Endothelial cell of umbilical vein (primary cell): ENCODE measurements at regions not wholly inside any gene's neighbourhood (a gene's known extent, or its start where the extent isn't known, plus 50 kb on each side); places are given as distances from the start of the nearest gene placed in this dataset.

ENCODE experiments used
- BruUV-seq: library from RNA; stranded (reverse); fragments of 400-500 nt; replicated peaks from 2 replicates; lab custom pipeline; 2021; lab: Mats Ljungman, UMichigan
- CTCF ChIA-PET: fragments of 300-600, 350-600 bp; sonication (Branson Sonifier 250); formaldehyde crosslinking; loops from one replicate; lab custom pipeline; 2021; ENCODE audit warnings: antibody characterized with exemption, inconsistent platforms; lab: Charles Lee
- POLR2A ChIA-PET: fragments of 300-600, 350-600 bp; sonication (Branson Sonifier 250); formaldehyde crosslinking; loops from one replicate; lab custom pipeline; 2021; ENCODE audit warnings: antibody characterized with exemption, inconsistent platforms; lab: Charles Lee
- DNase-seq: peaks from one replicate; pipeline ENCODE4 v3.0.0-alpha.2; 2011; ENCODE audit warnings: low read depth, low spot score
- FAIRE-seq: peaks from 2 replicates; lab custom pipeline; 2011; peaks lifted over from hg19 to GRCh38; lab: Jason Lieb, UNC
- H2AFZ ChIP-seq: 2 replicates; pipeline ENCODE4 v1.6.0; 2012; ENCODE audit warnings: low read depth, low read length, control low read depth, inconsistent platforms
- H3K27ac ChIP-seq: 2 replicates; pipeline ENCODE4 v1.5.1; 2011; ENCODE audit warnings: low read depth, mild to moderate bottlenecking, control low read depth, low read length, moderate library complexity; ENCODE audit not compliant: insufficient read depth
- H3K27me3 ChIP-seq, 2 experiments: 2 replicates each; pipeline versions ENCODE4 v1.6.0 to v1.6.1; 2011; ENCODE audit warnings: low read length in 2 of 2, mixed read lengths in 1 of 2; ENCODE audit not compliant: control insufficient read depth in 2 of 2, insufficient read depth in 2 of 2
- H3K36me3 ChIP-seq, 2 experiments: 2 replicates in 1 of 2; 3 replicates in 1 of 2; pipeline ENCODE4 v1.5.1; 2011; ENCODE audit warnings: low read length in 2 of 2, mild to moderate bottlenecking in 1 of 2, moderate library complexity in 1 of 2; ENCODE audit not compliant: control insufficient read depth in 2 of 2, insufficient read depth in 2 of 2; ENCODE audit errors: extremely low read depth in 1 of 2
- H3K4me1 ChIP-seq: 3 replicates; pipeline ENCODE4 v1.5.1; 2011; ENCODE audit warnings: mild to moderate bottlenecking, low read length; ENCODE audit not compliant: control insufficient read depth, insufficient read depth; ENCODE audit errors: extremely low read depth
- H3K4me2 ChIP-seq: 2 replicates; pipeline ENCODE4 v1.6.1; 2011; ENCODE audit warnings: low read length, control low read depth, mixed read lengths; ENCODE audit not compliant: insufficient read depth
- H3K4me3 ChIP-seq, 3 experiments: fragments of 200-600 bp in 1 of 3; sonication (generic), shearing (Covaris generic) in 1 of 3; replicated peaks in 1 of 3; 2 replicates each; pipeline ENCODE4 v1.5.1; 2011 to 2016; ENCODE audit warnings: control low read depth in 3 of 3, low read length in 3 of 3, mild to moderate bottlenecking in 2 of 3, inconsistent platforms in 1 of 3, low read depth in 1 of 3, moderate library complexity in 1 of 3; ENCODE audit not compliant: insufficient read depth in 1 of 3
- H3K79me2 ChIP-seq: 2 replicates; pipeline ENCODE4 v1.6.0; 2012; ENCODE audit warnings: low read length, inconsistent platforms; ENCODE audit not compliant: control insufficient read depth, insufficient read depth
- H3K9ac ChIP-seq: replicated peaks from 2 replicates; pipeline ENCODE3; 2011; ENCODE audit warnings: low read length, control low read depth; ENCODE audit not compliant: insufficient read depth; ENCODE audit errors: extremely low read depth
- H3K9me1 ChIP-seq: replicated peaks from 3 replicates; pipeline ENCODE4 v1.6.0; 2011; ENCODE audit warnings: mild to moderate bottlenecking, low read length; ENCODE audit not compliant: control insufficient read depth, insufficient read depth; ENCODE audit errors: extremely low read depth
- H3K9me3 ChIP-seq: replicated peaks from 2 replicates; pipeline ENCODE4 v1.5.1; 2012; ENCODE audit warnings: low read length, inconsistent platforms; ENCODE audit not compliant: control insufficient read depth, insufficient read depth
- H4K20me1 ChIP-seq: replicated peaks from 2 replicates; pipeline ENCODE3; 2011; ENCODE audit warnings: mild to moderate bottlenecking, low read length; ENCODE audit not compliant: control insufficient read depth, insufficient read depth; ENCODE audit errors: extremely low read depth
- EZH2 ChIP-seq: IDR thresholded peaks from 2 replicates; pipeline ENCODE4 v1.6.1; 2012; ENCODE audit warnings: borderline replicate concordance, low read depth, mild to moderate bottlenecking, moderate library complexity, low read length, inconsistent platforms; ENCODE audit not compliant: severe bottlenecking
- FOS ChIP-seq: IDR thresholded peaks from 2 replicates; pipeline ENCODE4 v1.6.1; 2011; ENCODE audit warnings: mild to moderate bottlenecking, low read length, moderate library complexity, borderline replicate concordance; ENCODE audit not compliant: insufficient read depth
- GATA2 ChIP-seq: IDR thresholded peaks from 2 replicates; pipeline ENCODE4 v1.7.0; 2011; ENCODE audit warnings: low read depth, mild to moderate bottlenecking, moderate library complexity, mixed read lengths, low read length; ENCODE audit not compliant: insufficient read length, insufficient read depth
- JUN ChIP-seq: IDR thresholded peaks from 2 replicates; pipeline ENCODE4 v1.6.1; 2011; ENCODE audit warnings: borderline replicate concordance, low read depth; ENCODE audit not compliant: insufficient read length, insufficient read depth
- MYC ChIP-seq: IDR thresholded peaks from one replicate; pipeline ENCODE4 v1.6.1; 2011; ENCODE audit warnings: mild to moderate bottlenecking, low read depth, low read length
- POLR2A ChIP-seq: IDR thresholded peaks from 2 replicates; pipeline ENCODE4 v1.6.1; 2012; ENCODE audit warnings: low read depth, mild to moderate bottlenecking, control low read depth, low read length
- POLR2AphosphoS5 ChIP-seq: IDR thresholded peaks from 2 replicates; pipeline ENCODE4 v1.6.1; 2012; ENCODE audit warnings: low read depth, mild to moderate bottlenecking, control low read depth, low read length, moderate library complexity; ENCODE audit not compliant: insufficient read depth
- dilution Hi-C: fragments of 300-500 bp; cut with MboI; formaldehyde crosslinking; loops from one replicate; pipeline ENCODE4 v1.15.0; 2019; ENCODE audit warnings: low sequenced_read_pairs; ENCODE audit not compliant: extremely low pct_ligation_motif_present
- intact Hi-C: fragments of 100-400 bp; cut with micrococcal nuclease; formaldehyde crosslinking; loops from one replicate; pipeline ENCODE4 v1.10.0; 2022
- TF ChIP-seq, protein P1 (sequence below), 2 donors: IDR thresholded peaks; 1 replicate in 1 of 2; 2 replicates in 1 of 2; pipeline ENCODE4 v1.5.1; 2011; ENCODE audit warnings: low read length in 2 of 2, mild to moderate bottlenecking in 2 of 2, moderate library complexity in 2 of 2, control low read depth in 1 of 2, inconsistent platforms in 1 of 2, low read depth in 1 of 2; ENCODE audit not compliant: insufficient read depth in 1 of 2; ENCODE audit errors: extremely low read depth in 1 of 2
- TF ChIP-seq, protein P2 (sequence below): IDR thresholded peaks from 2 replicates; pipeline ENCODE4 v1.6.1; 2011; ENCODE audit not compliant: insufficient read depth, insufficient read length

DNA sequence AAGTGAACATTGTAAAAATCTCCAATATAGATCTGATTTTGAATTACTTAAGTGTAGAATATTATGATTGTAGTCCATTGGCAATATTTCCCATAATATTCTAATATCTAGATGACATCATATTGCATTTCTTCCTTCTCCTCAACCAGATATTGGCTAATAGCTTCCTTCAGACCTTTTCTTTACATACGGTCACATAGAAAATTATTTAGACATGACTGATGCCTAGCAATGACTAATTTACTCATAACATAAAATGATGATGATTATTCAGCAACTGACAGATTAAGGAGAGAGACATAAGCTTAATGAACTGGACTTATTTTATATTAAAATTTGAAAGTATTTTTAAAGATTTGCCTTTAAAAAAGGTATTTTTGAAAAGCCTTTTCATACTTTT lies 1287.6 kb downstream of the STIM2 start:
- Histone ChIP-seq H3K36me3 (no peaks in the 10 kb centered on the region), H3K9ac (no peak overlapping the region), H3K79me2 (no peaks in the 10 kb centered on the region), H3K9me3 (no peaks in the 10 kb centered on the region), H3K4me1 (no peaks in the 10 kb centered on the region), H3K4me2 (no peak overlapping the region), H3K27ac (no peak overlapping the region), H3K9me1 (no peaks in the 10 kb centered on the region), H3K4me3 (no peak overlapping the region), H3K27me3 (no peaks in the 10 kb centered on the region), H4K20me1 (no peaks in the 10 kb centered on the region), H2AFZ (no peak overlapping the region)
- BruUV-seq = no TSS peak
- FAIRE-seq = no peak
- no peak for DNase-seq
- ChIA-PET POLR2A (no interaction called here), CTCF (interaction anchor here (1.2 kb wide), 1 partner anchor 10 kb away, joined by 3 read pairs; no protein-coding TSS in a partner anchor)
- TF ChIP-seq, protein P1, sequence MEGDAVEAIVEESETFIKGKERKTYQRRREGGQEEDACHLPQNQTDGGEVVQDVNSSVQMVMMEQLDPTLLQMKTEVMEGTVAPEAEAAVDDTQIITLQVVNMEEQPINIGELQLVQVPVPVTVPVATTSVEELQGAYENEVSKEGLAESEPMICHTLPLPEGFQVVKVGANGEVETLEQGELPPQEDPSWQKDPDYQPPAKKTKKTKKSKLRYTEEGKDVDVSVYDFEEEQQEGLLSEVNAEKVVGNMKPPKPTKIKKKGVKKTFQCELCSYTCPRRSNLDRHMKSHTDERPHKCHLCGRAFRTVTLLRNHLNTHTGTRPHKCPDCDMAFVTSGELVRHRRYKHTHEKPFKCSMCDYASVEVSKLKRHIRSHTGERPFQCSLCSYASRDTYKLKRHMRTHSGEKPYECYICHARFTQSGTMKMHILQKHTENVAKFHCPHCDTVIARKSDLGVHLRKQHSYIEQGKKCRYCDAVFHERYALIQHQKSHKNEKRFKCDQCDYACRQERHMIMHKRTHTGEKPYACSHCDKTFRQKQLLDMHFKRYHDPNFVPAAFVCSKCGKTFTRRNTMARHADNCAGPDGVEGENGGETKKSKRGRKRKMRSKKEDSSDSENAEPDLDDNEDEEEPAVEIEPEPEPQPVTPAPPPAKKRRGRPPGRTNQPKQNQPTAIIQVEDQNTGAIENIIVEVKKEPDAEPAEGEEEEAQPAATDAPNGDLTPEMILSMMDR (IDR thresholded peaks at IDR 0.05; ENCODE audit: extremely low read depth in 1 of 2, insufficient read depth in 1 of 2, low read depth in 1 of 2, low read length in 2 of 2) = no peak
- TF ChIP-seq POLR2A = no peak
- intact Hi-C loops (no loop called here), dilution Hi-C loops (no loop called here)

DNA sequence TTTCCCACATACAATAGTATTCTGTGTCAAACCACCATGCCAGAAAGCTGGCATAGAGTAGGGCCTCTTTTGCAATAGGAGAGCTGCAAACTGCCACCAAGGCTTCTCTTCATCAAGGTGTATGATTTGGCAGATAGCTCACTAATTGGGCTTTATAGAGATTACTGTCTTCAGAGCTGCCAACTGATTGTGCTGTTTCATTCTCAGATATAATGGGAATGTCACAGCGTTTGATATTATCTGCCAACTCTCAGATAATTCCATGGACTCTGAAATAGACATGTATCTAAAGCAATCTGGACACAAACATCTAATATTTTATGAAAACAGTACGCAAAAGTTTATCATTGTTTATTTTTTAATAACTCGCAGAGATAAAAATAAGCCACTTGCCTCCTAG lies 1289.1 kb downstream of the STIM2 start:
- Histone ChIP-seq H3K36me3 (no peaks in the 10 kb centered on the region), H3K27ac (no peak overlapping the region), H3K27me3 (no peaks in the 10 kb centered on the region), H4K20me1 (no peaks in the 10 kb centered on the region), H3K9ac (no peak overlapping the region), H3K4me3 (no peak overlapping the region), H2AFZ (no peak overlapping the region), H3K9me1 (no peaks in the 10 kb centered on the region), H3K4me1 (no peaks in the 10 kb centered on the region), H3K4me2 (no peak overlapping the region), H3K79me2 (no peaks in the 10 kb centered on the region), H3K9me3 (no peaks in the 10 kb centered on the region)
- FAIRE-seq (no peak), DNase-seq (no peak)
- CTCF ChIA-PET = no interaction called here
- BruUV-seq = no TSS peak
- POLR2A ChIA-PET = no interaction called here
- dilution Hi-C loops (no loop called here), intact Hi-C loops (no loop called here)
- TF ChIP-seq GATA2 = no peak
- TF ChIP-seq, protein P2, sequence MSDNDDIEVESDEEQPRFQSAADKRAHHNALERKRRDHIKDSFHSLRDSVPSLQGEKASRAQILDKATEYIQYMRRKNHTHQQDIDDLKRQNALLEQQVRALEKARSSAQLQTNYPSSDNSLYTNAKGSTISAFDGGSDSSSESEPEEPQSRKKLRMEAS = no peak
- TF ChIP-seq POLR2A = no peak
- TF ChIP-seq MYC = no peak
- TF ChIP-seq FOS = no peak
- TF ChIP-seq, protein P1 (IDR thresholded peaks at IDR 0.05; ENCODE audit: extremely low read depth in 1 of 2, insufficient read depth in 1 of 2, low read depth in 1 of 2, low read length in 2 of 2) = no peak
- TF ChIP-seq JUN = no peak
- TF ChIP-seq POLR2AphosphoS5 = no peak
- no peak for TF ChIP-seq EZH2
